ENCODE measurements at regions not wholly inside any gene's neighbourhood (a gene's known extent, or its start where the extent isn't known, plus 50 kb on each side); places are given as distances from the start of the nearest gene placed in this dataset.

DNA sequence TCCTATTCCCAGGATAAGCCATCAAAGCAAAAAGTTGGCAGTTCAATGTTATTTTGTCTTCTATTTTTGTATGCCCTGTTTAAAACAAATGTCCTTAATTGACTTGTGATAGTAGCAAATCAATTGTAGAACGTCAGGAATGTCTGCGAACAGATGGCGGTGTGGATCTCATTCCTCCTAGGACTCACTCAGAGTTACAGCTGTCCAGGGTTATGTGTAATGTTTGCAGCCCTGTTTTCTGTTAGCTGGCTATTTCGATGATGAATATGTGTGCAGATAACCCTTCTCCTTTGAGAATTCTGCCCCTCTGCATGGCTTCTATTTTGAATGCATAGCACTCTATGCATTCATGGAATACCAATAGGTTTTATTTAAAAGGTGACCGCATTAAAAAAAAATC, 1248.0 kb upstream of the CNTN5 start:
- no peak overlapping the region for H3K4me2 ChIP-seq (ENCODE audit: low read depth, low read length)
- dilution Hi-C loops (cut with HindIII; ENCODE audit: low sequenced_read_pairs, unreplicated experiment) = no loop called here

More for the DNA sequence above, 1248.0 kb upstream of the CNTN5 start:
- Histone ChIP-seq H2BK120ac (ENCODE audit: low read depth, low read length) (no peak overlapping the region), H3K79me1 (ENCODE audit: low read depth in 1 of 2, low read length in 2 of 2) (no peaks in the 10 kb centered on the region), H2BK15ac (ENCODE audit: low read depth, low read length) (no peak overlapping the region), H3K9ac (ENCODE audit: low read depth, low read length) (no peak overlapping the region), H3K18ac (ENCODE audit: low read depth, low read length) (no peak overlapping the region), H2BK20ac (ENCODE audit: low read depth, low read length) (no peak overlapping the region), H3K14ac (replicated peaks; ENCODE audit: low read depth, low read length) (no peak overlapping the region), H3K27ac (ENCODE audit: insufficient read depth, low read length) (no peak overlapping the region), H3K9me3 (ENCODE audit: control insufficient read depth, insufficient read depth, low read length) (peaks cover 3% of the 10 kb centered on the region; the same call in 1 of the 2 replicates), H3K27me3 (ENCODE audit: control insufficient read depth, insufficient read depth, low read length) (no peaks in the 10 kb centered on the region), H4K20me1 (ENCODE audit: insufficient read depth, low read length) (no peaks in the 10 kb centered on the region), H3K23ac (ENCODE audit: low read depth, low read length) (no peak overlapping the region), H3K4me1 (ENCODE audit: control insufficient read depth, insufficient read depth, low read length) (no peaks in the 10 kb centered on the region), H2AK5ac (ENCODE audit: low read depth, low read length) (no peak overlapping the region), H4K8ac (ENCODE audit: low read depth in 2 of 2, low read length in 2 of 2) (no peak overlapping the region), H3K9me1 (ENCODE audit: insufficient read depth, low read length) (no peaks in the 10 kb centered on the region), H4K91ac (ENCODE audit: insufficient read depth, low read depth, low read length) (no peak overlapping the region), H3K4me3 (ENCODE audit: insufficient read depth, low read depth, low read length) (no peak overlapping the region), H2BK5ac (ENCODE audit: low read depth, low read length, poor library complexity, severe bottlenecking) (no peak overlapping the region), H2AK9ac (replicated peaks; ENCODE audit: low read depth, low read length, poor library complexity) (no peak overlapping the region), H2AFZ (replicated peaks; ENCODE audit: low read length, poor library complexity) (no peak overlapping the region), H4K5ac (ENCODE audit: low read depth, low read length) (no peak overlapping the region), H3K56ac (ENCODE audit: extremely low read depth, insufficient read depth, low read length) (no peak overlapping the region), H3K4ac (ENCODE audit: low read depth, low read length) (no peak overlapping the region), H3K36me3 (ENCODE audit: control insufficient read depth, insufficient read depth, low read length) (no peaks in the 10 kb centered on the region)
- ChIA-PET POLR2A (ENCODE audit: unreplicated experiment) (no interaction called here), CTCF (no interaction called here)
- TF ChIP-seq MAFK (IDR thresholded peaks at IDR 0.05; ENCODE audit: low read depth, low read length) (no peak), SMC3 (IDR thresholded peaks at IDR 0.05; ENCODE audit: low read depth, low read length) (no peak), RAD21 (IDR thresholded peaks at IDR 0.05; ENCODE audit: low read length) (no peak), POLR2A (IDR thresholded peaks at IDR 0.05; ENCODE audit: low read depth, low read length) (no peak), FOS (IDR thresholded peaks at IDR 0.05; ENCODE audit: low read depth, low read length) (no peak), CEBPB (IDR thresholded peaks at IDR 0.05; ENCODE audit: low read depth, low read length) (no peak), RFX5 (IDR thresholded peaks at IDR 0.05; ENCODE audit: low read depth, low read length) (no peak), RCOR1 (IDR thresholded peaks at IDR 0.05; ENCODE audit: insufficient replicate concordance, low read length) (no peak), MXI1 (IDR thresholded peaks at IDR 0.05; ENCODE audit: borderline replicate concordance, low read depth, low read length) (no peak), NFE2L2 (IDR thresholded peaks at IDR 0.05; ENCODE audit: low read depth, low read length) (no peak)
- TF ChIP-seq, protein P1, sequence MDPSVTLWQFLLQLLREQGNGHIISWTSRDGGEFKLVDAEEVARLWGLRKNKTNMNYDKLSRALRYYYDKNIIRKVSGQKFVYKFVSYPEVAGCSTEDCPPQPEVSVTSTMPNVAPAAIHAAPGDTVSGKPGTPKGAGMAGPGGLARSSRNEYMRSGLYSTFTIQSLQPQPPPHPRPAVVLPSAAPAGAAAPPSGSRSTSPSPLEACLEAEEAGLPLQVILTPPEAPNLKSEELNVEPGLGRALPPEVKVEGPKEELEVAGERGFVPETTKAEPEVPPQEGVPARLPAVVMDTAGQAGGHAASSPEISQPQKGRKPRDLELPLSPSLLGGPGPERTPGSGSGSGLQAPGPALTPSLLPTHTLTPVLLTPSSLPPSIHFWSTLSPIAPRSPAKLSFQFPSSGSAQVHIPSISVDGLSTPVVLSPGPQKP (IDR thresholded peaks at IDR 0.05; ENCODE audit: borderline replicate concordance, low read depth, low read length) = no peak
- TF ChIP-seq, protein P2, sequence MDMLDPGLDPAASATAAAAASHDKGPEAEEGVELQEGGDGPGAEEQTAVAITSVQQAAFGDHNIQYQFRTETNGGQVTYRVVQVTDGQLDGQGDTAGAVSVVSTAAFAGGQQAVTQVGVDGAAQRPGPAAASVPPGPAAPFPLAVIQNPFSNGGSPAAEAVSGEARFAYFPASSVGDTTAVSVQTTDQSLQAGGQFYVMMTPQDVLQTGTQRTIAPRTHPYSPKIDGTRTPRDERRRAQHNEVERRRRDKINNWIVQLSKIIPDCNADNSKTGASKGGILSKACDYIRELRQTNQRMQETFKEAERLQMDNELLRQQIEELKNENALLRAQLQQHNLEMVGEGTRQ (IDR thresholded peaks at IDR 0.05; ENCODE audit: low read depth, low read length) = no peak
- TF ChIP-seq, protein P3, sequence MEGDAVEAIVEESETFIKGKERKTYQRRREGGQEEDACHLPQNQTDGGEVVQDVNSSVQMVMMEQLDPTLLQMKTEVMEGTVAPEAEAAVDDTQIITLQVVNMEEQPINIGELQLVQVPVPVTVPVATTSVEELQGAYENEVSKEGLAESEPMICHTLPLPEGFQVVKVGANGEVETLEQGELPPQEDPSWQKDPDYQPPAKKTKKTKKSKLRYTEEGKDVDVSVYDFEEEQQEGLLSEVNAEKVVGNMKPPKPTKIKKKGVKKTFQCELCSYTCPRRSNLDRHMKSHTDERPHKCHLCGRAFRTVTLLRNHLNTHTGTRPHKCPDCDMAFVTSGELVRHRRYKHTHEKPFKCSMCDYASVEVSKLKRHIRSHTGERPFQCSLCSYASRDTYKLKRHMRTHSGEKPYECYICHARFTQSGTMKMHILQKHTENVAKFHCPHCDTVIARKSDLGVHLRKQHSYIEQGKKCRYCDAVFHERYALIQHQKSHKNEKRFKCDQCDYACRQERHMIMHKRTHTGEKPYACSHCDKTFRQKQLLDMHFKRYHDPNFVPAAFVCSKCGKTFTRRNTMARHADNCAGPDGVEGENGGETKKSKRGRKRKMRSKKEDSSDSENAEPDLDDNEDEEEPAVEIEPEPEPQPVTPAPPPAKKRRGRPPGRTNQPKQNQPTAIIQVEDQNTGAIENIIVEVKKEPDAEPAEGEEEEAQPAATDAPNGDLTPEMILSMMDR (conservative IDR thresholded peaks at IDR 0.05; ENCODE audit: low read depth, low read length) = no peak
- DNase-seq (no peak), ATAC-seq (ENCODE audit: low read depth) (no peak)
- no CpG with 5 or more reads among the region's 5 CpGs for WGBS, 2 experiments (ENCODE audit: extremely low coverage in 2 of 2, insufficient read length in 1 of 2)
- intact Hi-C loops (cut with micrococcal nuclease) (no loop called here), in situ Hi-C loops (cut with MboI; ENCODE audit: low sequenced_read_pairs) (no loop called here)
- no TSS peak for BruUV-seq (replicated peaks)

Data from IMR-90 (cell line).